CD8-positive, alpha-beta memory T cell (primary cell): ENCODE measurements at regions not wholly inside any gene's neighbourhood (a gene's known extent, or its start where the extent isn't known, plus 50 kb on each side); places are given as distances from the start of the nearest gene placed in this dataset.

ENCODE experiments used
- CTCF ChIA-PET: fragments of 350-600 bp; sonication (Branson Sonifier 250); formaldehyde crosslinking; loops from one replicate; lab custom pipeline; 2021; ENCODE audit warnings: antibody characterized with exemption; lab: Charles Lee
- POLR2A ChIA-PET: fragments of 350-600 bp; sonication (Branson Sonifier 250); formaldehyde crosslinking; loops from one replicate; lab custom pipeline; 2021; ENCODE audit warnings: antibody characterized with exemption; lab: Charles Lee
- DNase-seq, 5 donors: peaks; one replicate each; pipeline versions ENCODE4 v3.0.0 to v3.0.0-alpha.2; 2020 to 2022; ENCODE audit warnings: mixed read lengths in 1 of 5
- H3K27ac ChIP-seq: one replicate; pipeline ENCODE4 v1.7.0; 2013; ENCODE audit warnings: low read depth, mild to moderate bottlenecking, low read length, moderate library complexity
- H3K27me3 ChIP-seq: 2 replicates; pipeline ENCODE4 v1.7.0; 2013; ENCODE audit warnings: low read length, mild to moderate bottlenecking; ENCODE audit not compliant: insufficient read depth, poor library complexity, severe bottlenecking
- H3K36me3 ChIP-seq: 2 replicates; pipeline ENCODE4 v1.7.0; 2013; ENCODE audit warnings: mild to moderate bottlenecking, low read length, moderate library complexity; ENCODE audit not compliant: insufficient read depth
- H3K4me1 ChIP-seq: 2 replicates; pipeline ENCODE4 v1.7.0; 2013; ENCODE audit warnings: mild to moderate bottlenecking, low read length, moderate library complexity; ENCODE audit not compliant: insufficient read depth
- H3K4me3 ChIP-seq: 2 replicates; pipeline ENCODE4 v1.7.0; 2013; ENCODE audit warnings: mild to moderate bottlenecking, low read length
- H3K9me3 ChIP-seq: 2 replicates; pipeline ENCODE4 v1.7.0; 2013; ENCODE audit warnings: mild to moderate bottlenecking, low read length
- H3K27ac Mint-ChIP-seq, 8 donors: one replicate each; pipeline ENCODE4 v1.8.0; 2020 to 2021; ENCODE audit warnings: mixed read lengths in 8 of 8, mild to moderate bottlenecking in 6 of 8, inconsistent platforms in 3 of 8, moderate library complexity in 3 of 8
- H3K27me3 Mint-ChIP-seq, 2 donors: one replicate each; pipeline ENCODE4 v1.8.0; 2020 to 2021; ENCODE audit warnings: mixed read lengths in 2 of 2, mild to moderate bottlenecking in 1 of 2, moderate library complexity in 1 of 2
- H3K36me3 Mint-ChIP-seq, 3 donors: one replicate each; pipeline ENCODE4 v1.8.0; 2020 to 2021; ENCODE audit warnings: mixed read lengths in 3 of 3, inconsistent platforms in 1 of 3, mild to moderate bottlenecking in 1 of 3
- H3K4me1 Mint-ChIP-seq, 3 donors: one replicate each; pipeline ENCODE4 v1.8.0; 2020 to 2021; ENCODE audit warnings: mixed read lengths in 3 of 3, inconsistent platforms in 1 of 3, mild to moderate bottlenecking in 1 of 3
- H3K4me3 Mint-ChIP-seq, 7 donors: one replicate each; pipeline ENCODE4 v1.8.0; 2020 to 2021; ENCODE audit warnings: mixed read lengths in 7 of 7, mild to moderate bottlenecking in 6 of 7, moderate library complexity in 4 of 7, inconsistent platforms in 2 of 7
- H3K9me3 Mint-ChIP-seq, 5 donors: one replicate each; pipeline ENCODE4 v1.8.0; 2020 to 2022; ENCODE audit warnings: mixed read lengths in 5 of 5, mild to moderate bottlenecking in 3 of 5, moderate library complexity in 2 of 5, inconsistent platforms in 1 of 5

GRCh38 chr11:127340438-127340837 lies 339.9 kb upstream of the KIRREL3 start:
- Mint-ChIP-seq H3K9me3 (peaks cover 0 to 7% (median 2%) of the 10 kb centered on the region in 5 donors), H3K36me3 (no peaks in the 10 kb centered on the region), H3K27ac (no peak overlapping the region), H3K4me3 (no peak overlapping the region), H3K4me1 (no peaks in the 10 kb centered on the region), H3K27me3 (no peaks in the 10 kb centered on the region)
- H3K27ac ChIP-seq, result no peak overlapping the region
- H3K9me3 ChIP-seq, result no peaks in the 10 kb centered on the region
- DNase-seq, result no peak
- no peak overlapping the region for H3K4me3 ChIP-seq
- H3K36me3 ChIP-seq, result no peaks in the 10 kb centered on the region
- CTCF ChIA-PET, result no interaction called here
- POLR2A ChIA-PET, result no interaction called here
- H3K4me1 ChIP-seq, result no peaks in the 10 kb centered on the region
- no peaks in the 10 kb centered on the region for H3K27me3 ChIP-seq

GRCh38 chr11:127339376-127339775 lies 338.8 kb upstream of the KIRREL3 start:
- no peak overlapping the region for H3K4me3 ChIP-seq
- H3K27me3 ChIP-seq, result no peaks in the 10 kb centered on the region
- no peaks in the 10 kb centered on the region for H3K4me1 Mint-ChIP-seq
- peaks cover 0 to 10% (median 2%) of the 10 kb centered on the region in 5 donors for H3K9me3 Mint-ChIP-seq
- no peak overlapping the region for H3K4me3 Mint-ChIP-seq
- no peak overlapping the region for H3K27ac ChIP-seq
- no peaks in the 10 kb centered on the region for H3K4me1 ChIP-seq
- no peaks in the 10 kb centered on the region for H3K27me3 Mint-ChIP-seq
- no peak overlapping the region for H3K27ac Mint-ChIP-seq
- POLR2A ChIA-PET, result no interaction called here
- DNase-seq, result no peak
- no peaks in the 10 kb centered on the region for H3K9me3 ChIP-seq
- CTCF ChIA-PET, result no interaction called here
- H3K36me3 ChIP-seq, result no peaks in the 10 kb centered on the region
- H3K36me3 Mint-ChIP-seq, result no peaks in the 10 kb centered on the region

GRCh38 chr11:127338380-127339259 lies 338.1 kb upstream of the KIRREL3 start:
- Mint-ChIP-seq H3K27me3 (no peaks in the 10 kb centered on the region), H3K9me3 (peaks cover 0 to 12% (median 2%) of the 10 kb centered on the region in 5 donors), H3K36me3 (no peaks in the 10 kb centered on the region), H3K27ac (no peak overlapping the region), H3K4me1 (no peaks in the 10 kb centered on the region), H3K4me3 (no peak overlapping the region)
- DNase-seq, result no peak
- no peak overlapping the region for H3K4me3 ChIP-seq
- H3K9me3 ChIP-seq, result no peaks in the 10 kb centered on the region
- POLR2A ChIA-PET, result no interaction called here
- CTCF ChIA-PET, result no interaction called here
- H3K4me1 ChIP-seq, result no peaks in the 10 kb centered on the region
- no peak overlapping the region for H3K27ac ChIP-seq
- no peaks in the 10 kb centered on the region for H3K36me3 ChIP-seq
- H3K27me3 ChIP-seq, result no peaks in the 10 kb centered on the region

DNA sequence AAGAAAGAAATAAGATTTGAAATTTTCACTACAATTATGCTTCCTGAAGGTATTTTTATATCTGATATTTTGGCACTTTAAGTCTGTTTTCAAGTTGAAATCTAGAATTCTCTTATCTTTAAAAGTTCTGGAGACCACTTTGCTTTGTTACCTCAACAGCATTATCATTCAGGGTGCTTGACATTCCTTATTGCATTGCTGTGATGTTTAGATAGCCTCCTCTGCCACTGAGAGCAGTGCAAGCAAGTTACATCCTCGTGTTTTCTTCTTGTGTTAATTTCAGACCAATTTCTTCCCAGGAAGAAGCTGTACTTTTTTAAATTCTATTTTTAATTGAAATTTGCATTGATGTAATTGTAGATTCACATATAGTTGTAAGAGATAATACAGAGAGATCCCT lies 333.9 kb upstream of the KIRREL3 start:
- DNase-seq, result no peak
- H3K36me3 Mint-ChIP-seq, result no peaks in the 10 kb centered on the region
- H3K4me1 ChIP-seq, result no peaks in the 10 kb centered on the region
- H3K4me1 Mint-ChIP-seq, result no peaks in the 10 kb centered on the region
- ChIA-PET CTCF (no interaction called here), POLR2A (no interaction called here)
- no peaks in the 10 kb centered on the region for H3K27me3 Mint-ChIP-seq
- no peak overlapping the region for H3K4me3 ChIP-seq
- no peaks in the 10 kb centered on the region for H3K27me3 ChIP-seq
- H3K9me3 ChIP-seq, result no peaks in the 10 kb centered on the region
- no peak overlapping the region for H3K4me3 Mint-ChIP-seq
- no peak overlapping the region for H3K27ac ChIP-seq
- no peak overlapping the region for H3K27ac Mint-ChIP-seq
- peaks cover 2 to 32% (median 5%) of the 10 kb centered on the region in 5 donors for H3K9me3 Mint-ChIP-seq
- H3K36me3 ChIP-seq, result no peaks in the 10 kb centered on the region

GRCh38 chr11:127332896-127333295 lies 332.3 kb upstream of the KIRREL3 start:
- Mint-ChIP-seq H3K27me3 (no peaks in the 10 kb centered on the region), H3K4me1 (no peaks in the 10 kb centered on the region), H3K36me3 (no peaks in the 10 kb centered on the region), H3K4me3 (no peak overlapping the region), H3K9me3 (peaks cover 0 to 38% (median 5%) of the 10 kb centered on the region in 5 donors), H3K27ac (no peak overlapping the region)
- H3K4me1 ChIP-seq, result no peaks in the 10 kb centered on the region
- no peak overlapping the region for H3K4me3 ChIP-seq
- POLR2A ChIA-PET, result no interaction called here
- no peaks in the 10 kb centered on the region for H3K27me3 ChIP-seq
- H3K27ac ChIP-seq, result no peak overlapping the region
- no peak for DNase-seq
- H3K36me3 ChIP-seq, result no peaks in the 10 kb centered on the region
- CTCF ChIA-PET, result no interaction called here
- H3K9me3 ChIP-seq, result no peaks in the 10 kb centered on the region

GRCh38 chr11:127330044-127330443 lies 329.5 kb upstream of the KIRREL3 start:
- Histone ChIP-seq H3K9me3 (no peaks in the 10 kb centered on the region), H3K4me3 (no peak overlapping the region), H3K27ac (no peak overlapping the region), H3K27me3 (no peaks in the 10 kb centered on the region), H3K36me3 (no peaks in the 10 kb centered on the region), H3K4me1 (no peaks in the 10 kb centered on the region)
- Mint-ChIP-seq H3K9me3 (peaks cover 0 to 32% (median 3%) of the 10 kb centered on the region in 5 donors), H3K4me1 (no peaks in the 10 kb centered on the region), H3K27me3 (no peaks in the 10 kb centered on the region), H3K36me3 (no peaks in the 10 kb centered on the region), H3K4me3 (no peak overlapping the region), H3K27ac (no peak overlapping the region)
- CTCF ChIA-PET, result no interaction called here
- POLR2A ChIA-PET, result no interaction called here
- no peak for DNase-seq

GRCh38 chr11:127308291-127308690 lies 307.7 kb upstream of the KIRREL3 start:
- H3K9me3 Mint-ChIP-seq, result peaks cover 0 to 7% (median 3%) of the 10 kb centered on the region in 5 donors
- H3K4me1 Mint-ChIP-seq, result no peaks in the 10 kb centered on the region
- no peak overlapping the region for H3K4me3 Mint-ChIP-seq

GRCh38 chr11:127307700-127308099 lies 307.1 kb upstream of the KIRREL3 start:
- CTCF ChIA-PET, result no interaction called here
- no peak overlapping the region for H3K4me3 ChIP-seq
- no peak overlapping the region for H3K27ac Mint-ChIP-seq
- no peak overlapping the region for H3K4me3 Mint-ChIP-seq
- no peaks in the 10 kb centered on the region for H3K4me1 ChIP-seq
- POLR2A ChIA-PET, result no interaction called here
- H3K36me3 ChIP-seq, result no peaks in the 10 kb centered on the region
- no peaks in the 10 kb centered on the region for H3K36me3 Mint-ChIP-seq
- H3K9me3 Mint-ChIP-seq, result peaks cover 0 to 7% (median 2%) of the 10 kb centered on the region in 5 donors
- no peaks in the 10 kb centered on the region for H3K4me1 Mint-ChIP-seq
- no peaks in the 10 kb centered on the region for H3K9me3 ChIP-seq
- H3K27me3 ChIP-seq, result no peaks in the 10 kb centered on the region
- peaks cover 0 to 1% of the 10 kb centered on the region in 2 donors for H3K27me3 Mint-ChIP-seq
- no peak overlapping the region for H3K27ac ChIP-seq
- no peak for DNase-seq

More at GRCh38 chr11:127308291-127308690, 307.7 kb upstream of the KIRREL3 start:
- Histone ChIP-seq H3K36me3 (no peaks in the 10 kb centered on the region), H3K4me1 (no peaks in the 10 kb centered on the region), H3K4me3 (no peak overlapping the region), H3K9me3 (no peaks in the 10 kb centered on the region), H3K27me3 (no peaks in the 10 kb centered on the region), H3K27ac (no peak overlapping the region)
- no peak overlapping the region for H3K27ac Mint-ChIP-seq
- no peaks in the 10 kb centered on the region for H3K36me3 Mint-ChIP-seq
- ChIA-PET POLR2A (no interaction called here), CTCF (no interaction called here)
- no peak for DNase-seq
- H3K27me3 Mint-ChIP-seq, result peaks cover 0 to 1% of the 10 kb centered on the region in 2 donors
